ENCODE measurements at regions not wholly inside any gene's neighbourhood (a gene's known extent, or its start where the extent isn't known, plus 50 kb on each side); places are given as distances from the start of the nearest gene placed in this dataset.
"Not testable (repeated sequence)": the region's sequence is repeated elsewhere in the genome, so short reads cannot be mapped to it uniquely, and the experiment has no call there.

- H3K4me3 ChIP-seq, H3K27ac ChIP-seq: not testable (repeated sequence)
Measured at GRCh38 chr9:75273055-75273454, 184.7 kb downstream of the OSTF1 start.

- no peak overlapping the region for H3K4me3 ChIP-seq
- H3K27ac ChIP-seq: no peak overlapping the region
Measured at GRCh38 chr9:75274781-75275180, 186.5 kb downstream of the OSTF1 start.

GRCh38 chr9:75282047-75282446 is 193.7 kb downstream of the OSTF1 start:
- H3K27ac ChIP-seq: no peak overlapping the region
- H3K4me3 ChIP-seq: no peak overlapping the region

- Histone ChIP-seq H3K4me3 (no peak overlapping the region), H3K27ac (no peak overlapping the region)
Measured at GRCh38 chr9:75289332-75289731, 201.0 kb downstream of the OSTF1 start.

GRCh38 chr9:75299324-75299723 is 211.0 kb downstream of the OSTF1 start:
- Histone ChIP-seq H3K27ac (no peak overlapping the region), H3K4me3 (no peak overlapping the region)

GRCh38 chr9:75333624-75334023 is 245.3 kb downstream of the OSTF1 start:
- Histone ChIP-seq H3K27ac (no peak overlapping the region), H3K4me3 (no peak overlapping the region)

- no peak overlapping the region for H3K4me3 ChIP-seq
Measured at GRCh38 chr9:75358846-75359245, 270.5 kb downstream of the OSTF1 start.

GRCh38 chr9:75359638-75360037 is 271.3 kb downstream of the OSTF1 start:
- H3K27ac ChIP-seq: no peak overlapping the region
- no peak overlapping the region for H3K4me3 ChIP-seq

More at GRCh38 chr9:75358846-75359245, 270.5 kb downstream of the OSTF1 start:
- H3K27ac ChIP-seq: no peak overlapping the region

- no peak overlapping the region for H3K27ac ChIP-seq
- H3K4me3 ChIP-seq: no peak overlapping the region
Measured at GRCh38 chr9:75360252-75360651, 271.9 kb downstream of the OSTF1 start.

GRCh38 chr9:75362446-75362845 is 274.1 kb downstream of the OSTF1 start:
- not testable (repeated sequence) for H3K27ac ChIP-seq, H3K4me3 ChIP-seq

GRCh38 chr9:75365196-75365595 is 276.9 kb downstream of the OSTF1 start:
- Histone ChIP-seq H3K27ac (no peak overlapping the region), H3K4me3 (no peak overlapping the region)

- Histone ChIP-seq H3K27ac (peak overlapping the region in 1 of 21 experiments; percentile 14), H3K4me3 (no peak overlapping the region)
Measured at GRCh38 chr9:75369989-75370388, 281.7 kb downstream of the OSTF1 start.

GRCh38 chr9:75372499-75373268 is 284.4 kb downstream of the OSTF1 start:
- Histone ChIP-seq H3K4me3 (no peak overlapping the region), H3K27ac (peak overlapping the region in 5 of 21 experiments; percentile 12 to 76 (median 24))

- no peak overlapping the region for H3K4me3 ChIP-seq
- peak overlapping the region in 2 of 21 experiments; percentile 61 to 69 for H3K27ac ChIP-seq
Measured at GRCh38 chr9:75376680-75377254, 288.5 kb downstream of the OSTF1 start.

- Histone ChIP-seq H3K4me3 (no peak overlapping the region), H3K27ac (peak overlapping the region in 5 of 21 experiments; percentile 22 to 85 (median 39))
Measured at GRCh38 chr9:75378036-75378435, 289.7 kb downstream of the OSTF1 start.

- Histone ChIP-seq H3K4me3 (no peak overlapping the region), H3K27ac (peak overlapping the region in 4 of 21 experiments; percentile 4 to 85 (median 53))
Measured at GRCh38 chr9:75378926-75379325, 290.6 kb downstream of the OSTF1 start.

- Histone ChIP-seq H3K4me3 (no peak overlapping the region), H3K27ac (no peak overlapping the region)
Measured at GRCh38 chr9:75382126-75382525, 293.8 kb downstream of the OSTF1 start.

GRCh38 chr9:75383420-75384034 is 295.2 kb downstream of the OSTF1 start:
- not testable (repeated sequence) for H3K4me3 ChIP-seq, H3K27ac ChIP-seq

GRCh38 chr9:75385236-75385635 is 296.9 kb downstream of the OSTF1 start:
- no peak overlapping the region for H3K27ac ChIP-seq
- no peak overlapping the region for H3K4me3 ChIP-seq

GRCh38 chr9:75389101-75389500 is 300.8 kb downstream of the OSTF1 start:
- Histone ChIP-seq H3K4me3 (no peak overlapping the region), H3K27ac (peak overlapping the region in 2 of 21 experiments; percentile 5 to 31)

GRCh38 chr9:75390951-75391350 is 302.6 kb downstream of the OSTF1 start:
- Histone ChIP-seq H3K27ac (no peak overlapping the region), H3K4me3 (no peak overlapping the region)
